Heart right ventricle (tissue), 16 donors: ENCODE measurements at regions not wholly inside any gene's neighbourhood (a gene's known extent, or its start where the extent isn't known, plus 50 kb on each side); places are given as distances from the start of the nearest gene placed in this dataset.

Source experiments
- ATAC-seq, 8 donors: fragments of 200-7000 bp; cut with Tn5 transposase; one replicate each; pipeline ENCODE4 v1.9.1; 2020; ENCODE audit warnings: mild to moderate bottlenecking in 8 of 8, moderate library complexity in 8 of 8, moderate number of reproducible peaks in 1 of 8
- DNase-seq, 2 donors: peaks; one replicate each; pipeline ENCODE4 v3.0.0-alpha.2; 2020
- H3K27ac ChIP-seq, 10 donors: fragments of 200-600 bp; sonication (generic) in 2 of 10; one replicate each; pipeline versions ENCODE4 v1.5.0 to v1.8.0; 2020 to 2022; ENCODE audit warnings: mild to moderate bottlenecking in 3 of 10
- H3K27me3 ChIP-seq, 7 donors: fragments of 200-600 bp; one replicate each; pipeline ENCODE4 v1.8.0; 2021 to 2022; ENCODE audit warnings: mild to moderate bottlenecking in 2 of 7
- H3K36me3 ChIP-seq, 9 donors: fragments of 200-600 bp; sonication (generic) in 1 of 9; one replicate each; pipeline versions ENCODE4 v1.5.0 to v1.8.0; 2020 to 2022; ENCODE audit warnings: mild to moderate bottlenecking in 2 of 9
- H3K4me1 ChIP-seq, 9 donors: fragments of 200-600 bp; sonication (generic) in 1 of 9; one replicate each; pipeline versions ENCODE4 v1.5.0 to v1.8.0; 2020 to 2022; ENCODE audit warnings: mild to moderate bottlenecking in 4 of 9
- H3K4me3 ChIP-seq, 10 donors: fragments of 200-600 bp; sonication (generic) in 2 of 10; one replicate each; pipeline versions ENCODE4 v1.5.0 to v1.8.0; 2020 to 2022; ENCODE audit warnings: mild to moderate bottlenecking in 7 of 10, moderate library complexity in 2 of 10
- H3K9me3 ChIP-seq, 11 donors: fragments of 200-600 bp in 10 of 11; sonication (generic) in 2 of 11; one replicate each; pipeline versions ENCODE4 v1.5.0 to v1.8.0; 2013 to 2022; ENCODE audit warnings: mild to moderate bottlenecking in 2 of 11, control low read depth in 1 of 11, moderate library complexity in 1 of 11
- CTCF ChIP-seq, 9 donors: fragments of 200-600 bp; sonication (generic) in 2 of 9; IDR thresholded peaks; one replicate each; pipeline versions ENCODE4 v1.5.0 to v1.8.0; 2021 to 2022; ENCODE audit warnings: antibody characterized with exemption in 9 of 9, mild to moderate bottlenecking in 5 of 9, moderate library complexity in 1 of 9
- WGBS, 2 donors: extraction: QIAGEN DNeasy Blood & Tissue Kit; methylation state at CpG; one replicate each; pipeline ENCODE4 v1.1.7; 2013; ENCODE audit warnings: inconsistent platforms in 1 of 2; 5-methylcytosine and 5-hydroxymethylcytosine counted together
- intact Hi-C, 10 donors: fragments of 100-400 bp; cut with DNase I; formaldehyde crosslinking; loops; one replicate each; pipeline versions ENCODE4 v1.11.1 to v1.14.2; 2022
- donor health status: Arrhythmogenic right ventricular cardiomyopathy.
- donor health status: ischemic (EF 13 %, LVEDD 7.1; RV severe dilation, severe dysfunction).
- donor health status: healthy with polysubstance abuse.
- donor health status: DM: no; HTN: yes; CAD: no.
- donor health status: DM: no; HTN: no; CAD: no.
- donor health status: ischemic (EF 25% LVEDD 6.9; RV normal size, moderate dysfunction).
- donor health status: ischemic (EF 25% LVEDD 5.7; RV mildly dilated, moderate dysfunction).
- donor health status: healthy.
- donor health status: DM: yes; HTN: yes; CAD: no.
- donor health status: Ischemic cardiomyopathy.
- donor health status: ischemic (EF 35%, LVEDD 5.7; RV mildly dilated, moderate dysfunction).
- donor health status: nonischemic (EF 11% LVEDD 7.7; RV severe dilation, severe dysfunction).
- donor health status: DM: yes; HTN: yes; CAD: no.
- donor health status: PGD.
- donor health status: ischemic (EF 29% LVEDD 5.4; RV normal size, mild dysfunction).
- donor health status: nonischemic (EF 23%, LVEDD 6.1; RV moderate dilation, normal function).

DNA sequence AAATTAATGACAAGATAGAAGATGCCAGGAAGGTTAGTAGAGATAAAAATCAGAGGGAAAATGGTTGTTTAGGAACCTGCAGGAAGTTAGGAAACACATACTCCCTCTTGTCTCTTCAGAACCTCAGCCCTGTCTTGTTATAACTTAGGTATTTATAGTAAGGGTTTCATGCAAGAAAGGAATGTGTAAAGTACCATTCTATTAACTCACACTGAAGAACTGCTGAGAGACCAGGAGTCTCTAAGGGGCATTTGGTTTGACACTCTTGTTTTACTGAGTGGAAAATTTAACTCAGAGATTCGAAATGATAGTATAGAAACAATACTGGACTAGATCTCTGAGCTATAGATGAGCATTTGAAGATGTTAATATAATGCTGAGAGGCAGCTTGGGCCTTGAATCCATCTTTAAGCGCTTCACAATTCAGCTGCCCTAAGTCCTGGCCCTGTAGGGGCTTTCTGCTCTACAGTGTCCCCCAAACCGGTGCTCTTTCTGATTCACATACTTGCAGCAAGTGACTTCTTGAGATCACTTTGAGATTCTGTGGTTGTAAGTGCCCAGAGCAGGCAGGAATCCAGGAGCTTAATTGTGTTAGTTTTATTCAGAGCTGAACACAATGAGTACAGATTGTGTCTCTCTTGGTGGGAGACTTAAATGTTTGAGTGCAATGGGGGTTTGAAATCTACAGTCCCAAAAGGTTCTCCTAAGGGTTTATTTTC, 235.0 kb upstream of the RGPD4 start:
- Histone ChIP-seq H3K27ac (no peak overlapping the region), H3K9me3 (no peaks in the 10 kb centered on the region), H3K4me3 (no peak overlapping the region), H3K36me3 (no peaks in the 10 kb centered on the region), H3K27me3 (no peaks in the 10 kb centered on the region), H3K4me1 (peaks cover 0 to 16% (median 7%) of the 10 kb centered on the region in 9 donors)
- intact Hi-C loops = no loop called here
- WGBS, 2 donors = 46 to 57% methylated on average over 3 of the region's 3 CpGs
- TF ChIP-seq CTCF (IDR thresholded peaks at IDR 0.05) = no peak
- DNase-seq (no peak), ATAC-seq (peak in 1 of 8 donors; percentile 41)

GRCh38 chr2:107592280-107592624, 234.4 kb upstream of the RGPD4 start:
- Histone ChIP-seq H3K4me3 (no peak overlapping the region), H3K36me3 (no peaks in the 10 kb centered on the region), H3K9me3 (no peaks in the 10 kb centered on the region), H3K27me3 (no peaks in the 10 kb centered on the region), H3K27ac (no peak overlapping the region), H3K4me1 (peaks cover 0 to 16% (median 7%) of the 10 kb centered on the region in 9 donors)
- DNase-seq (no peak), ATAC-seq (peak in 4 of 8 donors; percentile 12 to 90 (median 56))
- WGBS, 2 donors = 7 to 10% methylated on average over 4 of the region's 4 CpGs
- intact Hi-C loops = no loop called here
- no peak for TF ChIP-seq CTCF (IDR thresholded peaks at IDR 0.05)

DNA sequence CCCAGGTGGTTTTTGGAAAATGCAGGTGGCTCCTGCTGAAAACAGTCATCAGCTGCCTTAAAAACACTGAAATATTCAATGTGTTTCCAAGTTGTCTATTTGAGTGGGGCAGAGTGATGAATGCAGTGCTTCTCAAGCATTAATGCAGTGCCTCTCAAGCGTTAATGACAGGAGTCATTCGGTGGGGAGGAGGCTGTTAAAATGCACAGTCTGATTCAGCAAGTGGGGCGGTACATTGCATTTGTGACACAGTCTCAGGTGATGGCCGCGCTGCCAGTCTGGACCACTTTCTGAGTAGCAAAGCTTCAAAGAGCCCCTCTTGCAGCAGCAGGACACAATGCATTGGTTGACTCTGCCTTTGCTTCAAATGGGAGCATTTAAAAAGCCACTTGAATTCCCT, 231.4 kb upstream of the RGPD4 start:
- intact Hi-C loops = no loop called here
- WGBS, 2 donors = 86 to 89% methylated on average over 5 of the region's 5 CpGs
- ATAC-seq = no peak

GRCh38 chr2:107595749-107596148, 230.9 kb upstream of the RGPD4 start:
- intact Hi-C loops = no loop called here
- TF ChIP-seq CTCF (IDR thresholded peaks at IDR 0.05) = no peak
- Histone ChIP-seq H3K36me3 (no peaks in the 10 kb centered on the region), H3K9me3 (peaks cover 0 to 11% (median 0%) of the 10 kb centered on the region in 11 donors), H3K27ac (no peak overlapping the region), H3K4me1 (peaks cover 0 to 16% (median 7%) of the 10 kb centered on the region in 9 donors), H3K4me3 (no peak overlapping the region), H3K27me3 (no peaks in the 10 kb centered on the region)
- 32 to 50% methylated on average over 4 of the region's 4 CpGs for WGBS, 2 donors
- DNase-seq = no peak
- no peak for ATAC-seq

More for the DNA sequence above, 231.4 kb upstream of the RGPD4 start:
- Histone ChIP-seq H3K36me3 (no peaks in the 10 kb centered on the region), H3K27ac (no peak overlapping the region), H3K4me1 (peaks cover 0 to 16% (median 7%) of the 10 kb centered on the region in 9 donors), H3K4me3 (no peak overlapping the region), H3K27me3 (no peaks in the 10 kb centered on the region), H3K9me3 (peaks cover 0 to 6% (median 0%) of the 10 kb centered on the region in 11 donors)
- DNase-seq = no peak
- TF ChIP-seq CTCF (IDR thresholded peaks at IDR 0.05) = no peak
